ENCODE measurements at regions not wholly inside any gene's neighbourhood (a gene's known extent, or its start where the extent isn't known, plus 50 kb on each side); places are given as distances from the start of the nearest gene placed in this dataset.

DNA sequence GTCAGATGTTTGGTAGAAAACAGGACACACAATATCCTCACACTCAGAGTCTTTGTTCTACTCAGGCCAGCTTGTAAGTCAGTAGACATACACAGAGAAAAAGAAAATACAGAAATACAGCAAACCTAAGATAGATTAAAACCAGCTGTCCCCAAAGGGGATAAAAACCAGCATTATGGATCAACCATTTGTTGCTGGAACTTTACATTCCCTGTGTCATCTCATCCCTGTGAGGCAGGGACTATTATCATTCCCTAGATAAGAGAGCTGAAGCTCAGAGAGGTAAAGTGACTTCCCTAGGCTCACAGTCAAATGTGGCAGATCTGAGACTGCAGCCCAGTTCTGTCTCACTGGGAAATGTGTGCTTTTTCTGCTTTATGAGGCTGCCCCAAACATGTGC lies 80.7 kb downstream of the DMRTA2 start:
- no peak for FAIRE-seq
- TF ChIP-seq, protein P1, sequence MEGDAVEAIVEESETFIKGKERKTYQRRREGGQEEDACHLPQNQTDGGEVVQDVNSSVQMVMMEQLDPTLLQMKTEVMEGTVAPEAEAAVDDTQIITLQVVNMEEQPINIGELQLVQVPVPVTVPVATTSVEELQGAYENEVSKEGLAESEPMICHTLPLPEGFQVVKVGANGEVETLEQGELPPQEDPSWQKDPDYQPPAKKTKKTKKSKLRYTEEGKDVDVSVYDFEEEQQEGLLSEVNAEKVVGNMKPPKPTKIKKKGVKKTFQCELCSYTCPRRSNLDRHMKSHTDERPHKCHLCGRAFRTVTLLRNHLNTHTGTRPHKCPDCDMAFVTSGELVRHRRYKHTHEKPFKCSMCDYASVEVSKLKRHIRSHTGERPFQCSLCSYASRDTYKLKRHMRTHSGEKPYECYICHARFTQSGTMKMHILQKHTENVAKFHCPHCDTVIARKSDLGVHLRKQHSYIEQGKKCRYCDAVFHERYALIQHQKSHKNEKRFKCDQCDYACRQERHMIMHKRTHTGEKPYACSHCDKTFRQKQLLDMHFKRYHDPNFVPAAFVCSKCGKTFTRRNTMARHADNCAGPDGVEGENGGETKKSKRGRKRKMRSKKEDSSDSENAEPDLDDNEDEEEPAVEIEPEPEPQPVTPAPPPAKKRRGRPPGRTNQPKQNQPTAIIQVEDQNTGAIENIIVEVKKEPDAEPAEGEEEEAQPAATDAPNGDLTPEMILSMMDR (IDR thresholded peaks at IDR 0.05; ENCODE audit: insufficient read depth, low read length, severe bottlenecking): no peak

DNA sequence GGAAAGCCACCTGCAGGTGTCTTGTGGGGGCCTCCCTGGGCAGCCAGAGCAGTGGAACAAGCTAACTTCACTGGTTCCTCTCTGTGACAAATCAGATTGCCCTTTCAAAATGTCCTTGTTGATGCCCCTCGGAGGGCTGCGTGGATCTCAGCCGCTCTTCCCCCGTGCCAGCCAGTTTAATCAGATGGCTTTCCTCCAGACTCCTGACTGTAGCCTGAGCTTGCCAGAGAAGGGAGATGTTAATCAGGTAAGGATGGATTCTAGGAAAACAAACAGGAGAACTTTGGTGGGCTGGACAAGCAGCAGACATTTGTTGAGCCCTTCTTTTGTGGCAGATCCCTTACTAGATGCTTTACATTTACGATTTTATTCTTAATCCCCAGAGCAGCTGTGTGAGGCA lies 88.2 kb downstream of the DMRTA2 start:
- H3K27me3 ChIP-seq (ENCODE audit: control insufficient read depth, insufficient read depth, low read length): peaks cover 5% of the 10 kb centered on the region
- TF ChIP-seq, protein P1 (IDR thresholded peaks at IDR 0.05; ENCODE audit: insufficient read depth, low read length, severe bottlenecking): no peak
- no peak for DNase-seq (ENCODE audit: low read depth)
- no peaks in the 10 kb centered on the region for H3K36me3 ChIP-seq (ENCODE audit: control insufficient read depth, insufficient read depth, low read length)
- no peak overlapping the region for H3K4me3 ChIP-seq (ENCODE audit: low read depth, low read length)
- FAIRE-seq: no peak

More for the DNA sequence above, 80.7 kb downstream of the DMRTA2 start:
- Histone ChIP-seq H3K27me3 (ENCODE audit: control insufficient read depth, insufficient read depth, low read length) (peaks cover 4% of the 10 kb centered on the region), H3K36me3 (ENCODE audit: control insufficient read depth, insufficient read depth, low read length) (no peaks in the 10 kb centered on the region), H3K4me3 (ENCODE audit: low read depth, low read length) (no peak overlapping the region)
- DNase-seq (ENCODE audit: low read depth): no peak

DNA sequence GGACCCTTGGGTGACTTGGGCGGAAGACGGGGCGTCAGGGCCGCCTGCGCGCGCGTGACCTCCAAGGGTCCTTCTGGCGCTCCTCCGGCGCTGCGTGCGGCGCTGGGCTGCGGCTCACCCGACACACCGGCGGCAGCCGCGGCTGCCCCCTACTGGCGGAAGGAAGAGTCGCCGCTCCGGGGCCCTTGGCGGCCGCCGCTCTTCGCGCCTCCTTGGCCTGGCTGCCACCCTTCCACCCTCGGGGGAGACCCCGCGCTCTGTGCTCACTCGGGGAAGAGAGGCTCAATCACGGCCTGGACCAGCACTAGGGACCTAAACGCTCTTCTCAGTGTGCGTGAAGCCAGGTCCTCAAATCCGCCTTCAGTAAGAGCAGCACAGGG lies 89.7 kb downstream of the DMRTA2 start:
- Histone ChIP-seq H3K27me3 (ENCODE audit: control insufficient read depth, insufficient read depth, low read length) (peaks cover 5% of the 10 kb centered on the region), H3K4me3 (ENCODE audit: low read depth, low read length) (peak overlapping the region; percentile 45), H3K36me3 (ENCODE audit: control insufficient read depth, insufficient read depth, low read length) (no peaks in the 10 kb centered on the region)
- DNase-seq (ENCODE audit: low read depth) (no peak), FAIRE-seq (no peak)
- TF ChIP-seq, protein P1 (IDR thresholded peaks at IDR 0.05; ENCODE audit: insufficient read depth, low read length, severe bottlenecking): peak; percentile 88

DNA sequence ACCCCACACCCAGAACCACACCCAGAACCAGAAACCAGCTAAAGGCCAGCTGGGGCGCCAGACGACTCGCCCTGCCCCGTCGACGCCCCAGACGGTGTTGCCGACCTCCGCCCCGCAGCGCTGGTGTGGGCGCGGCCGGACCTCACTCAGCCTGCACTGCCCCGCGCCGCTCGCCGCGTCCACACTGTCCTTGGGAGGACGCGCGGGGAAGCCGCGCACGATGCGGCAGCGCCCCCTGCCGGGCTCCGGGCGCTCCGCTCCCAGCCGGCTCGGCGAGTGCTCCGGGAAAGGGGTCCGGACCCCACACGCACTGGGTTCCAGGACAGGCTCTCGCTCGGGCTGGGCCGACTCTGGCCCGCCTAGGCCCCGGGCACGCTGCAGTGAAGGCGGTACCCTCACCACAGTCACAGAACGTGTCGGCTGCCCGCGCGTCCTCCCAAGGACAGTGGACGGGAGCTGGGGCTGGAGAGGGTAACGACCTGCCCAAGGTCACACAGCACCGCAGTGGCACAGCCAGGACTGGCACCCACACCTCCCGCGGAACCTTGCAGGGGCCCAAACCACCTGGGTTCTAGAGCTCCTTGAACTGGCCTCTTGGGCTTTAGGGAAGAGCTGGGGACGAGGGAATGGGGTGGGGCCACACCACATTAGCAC lies 90.2 kb downstream of the DMRTA2 start:
- Histone ChIP-seq H3K4me3 (ENCODE audit: low read depth, low read length) (peak overlapping the region; percentile 45), H3K36me3 (ENCODE audit: control insufficient read depth, insufficient read depth, low read length) (no peaks in the 10 kb centered on the region), H3K27me3 (ENCODE audit: control insufficient read depth, insufficient read depth, low read length) (peaks cover 5% of the 10 kb centered on the region)
- FAIRE-seq (no peak), DNase-seq (ENCODE audit: low read depth) (no peak)
- TF ChIP-seq, protein P1 (IDR thresholded peaks at IDR 0.05; ENCODE audit: insufficient read depth, low read length, severe bottlenecking): peak; percentile 96

DNA sequence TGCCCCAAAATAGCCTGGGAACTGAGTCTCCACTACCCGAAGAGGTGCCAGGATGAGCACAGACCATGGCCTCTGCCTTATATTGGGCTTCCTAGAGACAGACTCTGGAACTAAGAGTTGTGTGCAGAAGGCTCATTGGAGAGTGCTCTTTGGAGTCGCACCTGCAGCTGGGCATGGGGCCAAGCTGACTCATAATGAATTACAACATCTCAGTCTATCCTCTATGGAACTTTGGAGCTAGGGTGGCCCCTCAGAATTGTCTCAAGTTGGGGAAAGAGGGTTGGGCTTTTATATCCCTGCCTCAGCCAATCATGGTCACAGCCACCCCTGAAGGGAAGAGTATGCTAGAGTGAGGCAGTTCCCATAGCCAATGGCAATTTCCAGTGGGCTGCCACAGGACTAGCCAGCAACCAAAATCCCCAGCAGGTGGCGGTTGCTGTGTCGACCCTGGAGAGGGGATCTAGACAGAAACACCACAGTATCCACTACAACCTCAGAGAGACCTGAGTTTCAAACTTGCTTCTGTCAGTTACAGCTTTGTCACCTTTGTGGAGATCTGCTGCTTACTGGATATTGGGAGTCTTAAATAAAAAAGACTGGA lies 93.8 kb downstream of the DMRTA2 start:
- TF ChIP-seq, protein P1 (IDR thresholded peaks at IDR 0.05; ENCODE audit: insufficient read depth, low read length, severe bottlenecking): no peak
- Histone ChIP-seq H3K36me3 (ENCODE audit: control insufficient read depth, insufficient read depth, low read length) (no peaks in the 10 kb centered on the region), H3K27me3 (ENCODE audit: control insufficient read depth, insufficient read depth, low read length) (peaks cover 5% of the 10 kb centered on the region), H3K4me3 (ENCODE audit: low read depth, low read length) (no peak overlapping the region)
- peak; percentile 53 for DNase-seq (ENCODE audit: low read depth)
- FAIRE-seq: no peak
